Kidney epithelial cell (primary cell): ENCODE measurements at regions not wholly inside any gene's neighbourhood (a gene's known extent, or its start where the extent isn't known, plus 50 kb on each side); places are given as distances from the start of the nearest gene placed in this dataset.
"Not testable (repeated sequence)": the region's sequence is repeated elsewhere in the genome, so short reads cannot be mapped to it uniquely, and the experiment has no call there.

ENCODE experiments used
- DNase-seq: peaks from one replicate; pipeline ENCODE4 v3.0.0-alpha.2; 2010; ENCODE audit warnings: low read depth
- H3K27me3 ChIP-seq: 2 replicates; pipeline ENCODE4 v1.6.0; 2011; ENCODE audit warnings: low read length; ENCODE audit not compliant: control insufficient read depth, insufficient read depth
- H3K36me3 ChIP-seq: 2 replicates; pipeline ENCODE4 v1.5.1; 2011; ENCODE audit warnings: low read length; ENCODE audit not compliant: control insufficient read depth, insufficient read depth
- H3K4me3 ChIP-seq: 2 replicates; pipeline ENCODE4 v1.5.1; 2011; ENCODE audit warnings: low read depth, mild to moderate bottlenecking, control low read depth, low read length
- TF ChIP-seq, protein P1 (sequence below): IDR thresholded peaks from 2 replicates; pipeline ENCODE4 v1.5.1; 2011; ENCODE audit warnings: mild to moderate bottlenecking, moderate library complexity, low read length, control low read depth, inconsistent platforms; ENCODE audit not compliant: insufficient read depth, poor library complexity, severe bottlenecking

DNA sequence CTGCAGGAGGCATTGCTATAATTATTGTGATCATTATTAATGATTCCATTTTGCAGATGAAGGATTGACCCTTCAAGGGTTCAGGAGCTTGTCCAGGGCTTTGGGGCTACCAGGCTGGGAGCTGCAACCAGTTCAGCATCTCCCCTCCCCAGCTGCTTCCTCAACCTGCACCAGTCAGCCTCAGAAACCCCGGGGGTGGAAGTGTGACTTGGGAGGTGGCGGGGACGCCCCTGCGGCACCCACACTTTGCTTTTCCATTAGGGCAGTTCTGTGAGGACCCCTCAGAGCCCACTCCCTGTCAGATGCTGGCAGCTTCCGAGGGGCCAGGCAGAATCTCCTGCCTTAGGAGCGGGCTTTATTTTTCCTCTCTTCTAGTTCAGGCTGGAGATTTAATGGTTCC is 85.6 kb downstream of the OLFM1 start:
- DNase-seq = no peak
- H3K4me3 ChIP-seq = no peak overlapping the region
- TF ChIP-seq, protein P1, sequence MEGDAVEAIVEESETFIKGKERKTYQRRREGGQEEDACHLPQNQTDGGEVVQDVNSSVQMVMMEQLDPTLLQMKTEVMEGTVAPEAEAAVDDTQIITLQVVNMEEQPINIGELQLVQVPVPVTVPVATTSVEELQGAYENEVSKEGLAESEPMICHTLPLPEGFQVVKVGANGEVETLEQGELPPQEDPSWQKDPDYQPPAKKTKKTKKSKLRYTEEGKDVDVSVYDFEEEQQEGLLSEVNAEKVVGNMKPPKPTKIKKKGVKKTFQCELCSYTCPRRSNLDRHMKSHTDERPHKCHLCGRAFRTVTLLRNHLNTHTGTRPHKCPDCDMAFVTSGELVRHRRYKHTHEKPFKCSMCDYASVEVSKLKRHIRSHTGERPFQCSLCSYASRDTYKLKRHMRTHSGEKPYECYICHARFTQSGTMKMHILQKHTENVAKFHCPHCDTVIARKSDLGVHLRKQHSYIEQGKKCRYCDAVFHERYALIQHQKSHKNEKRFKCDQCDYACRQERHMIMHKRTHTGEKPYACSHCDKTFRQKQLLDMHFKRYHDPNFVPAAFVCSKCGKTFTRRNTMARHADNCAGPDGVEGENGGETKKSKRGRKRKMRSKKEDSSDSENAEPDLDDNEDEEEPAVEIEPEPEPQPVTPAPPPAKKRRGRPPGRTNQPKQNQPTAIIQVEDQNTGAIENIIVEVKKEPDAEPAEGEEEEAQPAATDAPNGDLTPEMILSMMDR = no peak
- no peaks in the 10 kb centered on the region for H3K27me3 ChIP-seq
- H3K36me3 ChIP-seq = no peaks in the 10 kb centered on the region

DNA sequence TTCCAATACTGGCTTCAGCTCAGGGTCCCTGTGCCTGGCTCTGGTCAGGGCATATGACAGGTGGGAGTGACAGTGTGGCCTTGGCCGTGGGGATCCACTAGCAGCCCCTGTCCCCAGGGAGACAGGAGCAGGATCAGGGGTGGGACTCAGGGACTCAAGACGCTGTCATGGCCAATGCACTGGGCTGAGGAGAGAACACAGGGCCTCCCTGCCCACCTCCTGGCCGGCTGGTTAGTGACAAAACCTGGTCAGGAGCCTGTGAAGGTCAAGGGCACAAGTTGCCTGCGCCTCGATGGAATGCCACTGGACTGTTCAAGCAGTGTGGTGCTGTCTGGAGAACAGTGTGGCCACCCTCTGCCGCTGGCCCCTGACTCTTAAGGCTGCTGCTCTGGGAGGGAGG is 86.8 kb downstream of the OLFM1 start:
- Histone ChIP-seq H3K27me3 (no peaks in the 10 kb centered on the region), H3K36me3 (no peaks in the 10 kb centered on the region), H3K4me3 (no peak overlapping the region)
- DNase-seq = no peak
- TF ChIP-seq, protein P1 = no peak

DNA sequence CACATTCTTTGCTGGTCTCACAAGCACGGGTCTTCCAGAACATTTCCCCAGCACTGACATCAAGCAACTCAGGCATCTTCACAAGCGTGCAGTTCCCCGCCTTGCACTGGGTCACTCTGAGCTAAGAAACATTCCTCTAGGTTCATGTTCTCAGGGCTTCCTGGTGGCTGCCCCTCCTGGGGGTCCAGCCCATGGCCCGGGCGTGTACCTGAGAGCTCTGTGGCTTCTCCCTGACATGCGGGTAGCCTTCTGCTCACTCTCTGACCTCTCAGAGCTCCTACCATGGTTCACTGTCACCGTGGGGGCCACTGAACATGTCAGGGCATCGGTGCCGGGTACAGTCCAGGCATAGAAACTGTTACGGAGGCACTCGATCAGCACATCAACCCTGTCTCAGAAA is 87.5 kb downstream of the OLFM1 start:
- TF ChIP-seq, protein P1 = no peak
- H3K36me3 ChIP-seq = no peaks in the 10 kb centered on the region
- no peak for DNase-seq
- H3K27me3 ChIP-seq = no peaks in the 10 kb centered on the region
- H3K4me3 ChIP-seq = no peak overlapping the region

DNA sequence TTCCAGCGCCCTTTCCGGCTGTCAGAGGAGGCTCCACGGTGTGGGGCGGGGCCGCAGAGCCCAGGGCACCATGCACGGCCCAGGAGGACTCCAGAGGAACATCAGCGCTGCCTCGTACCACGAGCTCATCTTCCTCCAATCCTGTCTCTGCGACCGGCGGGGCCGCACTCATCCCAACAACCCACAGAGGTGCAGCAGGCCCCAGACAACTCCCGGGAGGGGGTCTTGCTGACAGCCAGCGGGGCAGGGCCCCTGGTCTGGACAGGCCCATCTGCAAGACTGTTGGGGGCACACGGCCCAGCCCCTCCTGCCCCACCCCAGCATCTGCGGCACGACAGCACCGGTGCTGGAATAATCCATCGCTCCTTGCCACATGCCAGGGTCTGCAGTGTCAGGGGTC is 88.8 kb downstream of the OLFM1 start:
- no peak for DNase-seq
- Histone ChIP-seq H3K4me3 (no peak overlapping the region), H3K36me3 (no peaks in the 10 kb centered on the region), H3K27me3 (no peaks in the 10 kb centered on the region)
- TF ChIP-seq, protein P1 = no peak

DNA sequence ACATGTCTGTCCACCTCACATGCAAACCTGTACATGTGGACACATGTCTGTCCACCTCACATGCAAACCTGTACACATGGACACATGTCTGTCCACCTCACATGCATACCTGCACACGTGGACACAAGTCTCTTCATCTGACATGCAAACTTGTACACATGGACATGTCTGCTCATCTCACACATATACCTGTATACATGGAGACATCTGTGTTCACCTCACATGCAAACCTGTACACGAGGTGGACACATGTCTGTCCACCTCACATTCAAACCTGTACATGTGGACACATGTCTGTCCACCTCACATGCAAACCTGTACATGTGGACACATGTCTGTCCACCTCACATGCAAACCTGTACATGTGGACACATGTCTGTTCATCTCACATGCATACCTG is 90.1 kb downstream of the OLFM1 start:
- not testable (repeated sequence) for H3K4me3 ChIP-seq, H3K36me3 ChIP-seq, DNase-seq, H3K27me3 ChIP-seq

DNA sequence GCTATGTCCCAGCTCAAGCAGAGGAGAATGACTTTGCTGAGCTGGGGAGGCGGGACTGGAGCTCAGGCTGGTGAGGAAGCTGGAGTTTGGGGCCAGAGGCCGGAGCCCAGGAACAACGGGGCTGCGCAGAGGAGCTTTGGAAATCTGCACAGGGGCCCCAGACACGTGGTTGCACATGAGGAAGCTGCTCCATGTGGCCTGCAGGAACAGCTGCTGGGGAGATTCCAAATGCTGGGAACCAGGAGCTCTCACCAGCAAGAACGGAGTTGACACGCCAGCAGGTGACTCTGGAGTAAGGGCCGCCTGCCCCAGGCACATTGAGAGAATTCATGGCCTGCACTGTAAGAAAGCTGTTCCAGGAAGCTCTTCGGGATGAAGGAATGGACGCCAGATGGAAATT is 91.0 kb downstream of the OLFM1 start:
- DNase-seq = no peak
- peaks cover 3% of the 10 kb centered on the region for H3K27me3 ChIP-seq
- TF ChIP-seq, protein P1 = no peak

More for the DNA sequence above, 91.0 kb downstream of the OLFM1 start:
- Histone ChIP-seq H3K4me3 (no peak overlapping the region), H3K36me3 (no peaks in the 10 kb centered on the region)
